ENCODE measurements at regions not wholly inside any gene's neighbourhood (a gene's known extent, or its start where the extent isn't known, plus 50 kb on each side); places are given as distances from the start of the nearest gene placed in this dataset.

DNA sequence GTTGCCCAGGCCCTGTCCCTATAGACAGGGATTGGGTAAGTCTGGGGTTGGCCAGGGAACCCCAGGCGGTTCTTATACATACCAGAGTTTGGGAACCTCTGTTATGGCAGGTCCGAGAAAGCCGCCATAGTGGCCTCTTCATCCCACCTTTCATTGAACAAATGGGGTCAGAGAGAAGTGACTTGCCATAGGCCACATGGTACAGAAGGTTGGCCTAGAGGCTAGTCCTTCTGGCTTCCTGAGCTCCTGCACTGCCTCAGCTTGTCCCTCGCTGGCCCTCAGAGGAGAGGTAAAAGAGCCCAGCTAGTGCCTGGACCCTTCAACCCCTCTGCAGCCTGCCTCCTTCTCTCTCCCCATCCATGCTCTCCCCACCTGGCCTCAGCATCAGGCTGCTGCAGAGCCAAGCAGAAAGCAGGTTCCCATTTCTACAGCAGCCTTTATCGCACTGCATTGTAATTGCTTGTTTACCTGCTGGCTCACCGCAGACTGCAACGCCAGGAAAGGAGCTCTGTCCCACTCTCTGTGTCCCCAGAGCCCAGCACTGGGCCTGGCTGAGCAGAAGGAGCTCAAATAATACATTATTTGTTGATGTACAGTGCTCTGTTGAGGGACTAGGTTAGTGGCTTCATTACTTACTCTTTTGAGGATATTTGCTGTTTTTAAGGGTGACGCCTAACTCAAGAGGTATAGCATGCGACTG is 103.6 kb downstream of the TRIM29 start:
- H3K27me3 ChIP-seq (ENCODE audit: insufficient read depth, low read length): no peaks in the 10 kb centered on the region
- H3K4me1 ChIP-seq (ENCODE audit: insufficient read depth, low read length, severe bottlenecking): no peaks in the 10 kb centered on the region
- no peaks in the 10 kb centered on the region for H3K36me3 ChIP-seq (ENCODE audit: insufficient read depth, low read length)
- H3K9me3 ChIP-seq (ENCODE audit: low read length): no peaks in the 10 kb centered on the region
- TF ChIP-seq, protein P1, sequence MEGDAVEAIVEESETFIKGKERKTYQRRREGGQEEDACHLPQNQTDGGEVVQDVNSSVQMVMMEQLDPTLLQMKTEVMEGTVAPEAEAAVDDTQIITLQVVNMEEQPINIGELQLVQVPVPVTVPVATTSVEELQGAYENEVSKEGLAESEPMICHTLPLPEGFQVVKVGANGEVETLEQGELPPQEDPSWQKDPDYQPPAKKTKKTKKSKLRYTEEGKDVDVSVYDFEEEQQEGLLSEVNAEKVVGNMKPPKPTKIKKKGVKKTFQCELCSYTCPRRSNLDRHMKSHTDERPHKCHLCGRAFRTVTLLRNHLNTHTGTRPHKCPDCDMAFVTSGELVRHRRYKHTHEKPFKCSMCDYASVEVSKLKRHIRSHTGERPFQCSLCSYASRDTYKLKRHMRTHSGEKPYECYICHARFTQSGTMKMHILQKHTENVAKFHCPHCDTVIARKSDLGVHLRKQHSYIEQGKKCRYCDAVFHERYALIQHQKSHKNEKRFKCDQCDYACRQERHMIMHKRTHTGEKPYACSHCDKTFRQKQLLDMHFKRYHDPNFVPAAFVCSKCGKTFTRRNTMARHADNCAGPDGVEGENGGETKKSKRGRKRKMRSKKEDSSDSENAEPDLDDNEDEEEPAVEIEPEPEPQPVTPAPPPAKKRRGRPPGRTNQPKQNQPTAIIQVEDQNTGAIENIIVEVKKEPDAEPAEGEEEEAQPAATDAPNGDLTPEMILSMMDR (IDR thresholded peaks at IDR 0.05; ENCODE audit: low read length): no peak
- TF ChIP-seq EZH2 (IDR thresholded peaks at IDR 0.05; ENCODE audit: borderline replicate concordance, low read length): no peak
- H3K79me2 ChIP-seq (ENCODE audit: insufficient read depth, low read length): no peaks in the 10 kb centered on the region
- no peak overlapping the region for H3K9ac ChIP-seq (ENCODE audit: low read length)
- H3K27ac ChIP-seq (ENCODE audit: low read depth, low read length, poor library complexity, severe bottlenecking): no peak overlapping the region
- H3K4me3 ChIP-seq (ENCODE audit: low read depth, low read length, poor library complexity, severe bottlenecking): no peak overlapping the region
- no peaks in the 10 kb centered on the region for H4K20me1 ChIP-seq (ENCODE audit: insufficient read depth, low read length)
- H3K4me2 ChIP-seq (ENCODE audit: low read length): no peak overlapping the region
- H2AFZ ChIP-seq (ENCODE audit: low read length): no peak overlapping the region
- no peaks in the 10 kb centered on the region for H3F3A ChIP-seq (ENCODE audit: insufficient read depth, low read length)
- H3K9me2 ChIP-seq (ENCODE audit: low read depth, low read length): no peaks in the 10 kb centered on the region

DNA sequence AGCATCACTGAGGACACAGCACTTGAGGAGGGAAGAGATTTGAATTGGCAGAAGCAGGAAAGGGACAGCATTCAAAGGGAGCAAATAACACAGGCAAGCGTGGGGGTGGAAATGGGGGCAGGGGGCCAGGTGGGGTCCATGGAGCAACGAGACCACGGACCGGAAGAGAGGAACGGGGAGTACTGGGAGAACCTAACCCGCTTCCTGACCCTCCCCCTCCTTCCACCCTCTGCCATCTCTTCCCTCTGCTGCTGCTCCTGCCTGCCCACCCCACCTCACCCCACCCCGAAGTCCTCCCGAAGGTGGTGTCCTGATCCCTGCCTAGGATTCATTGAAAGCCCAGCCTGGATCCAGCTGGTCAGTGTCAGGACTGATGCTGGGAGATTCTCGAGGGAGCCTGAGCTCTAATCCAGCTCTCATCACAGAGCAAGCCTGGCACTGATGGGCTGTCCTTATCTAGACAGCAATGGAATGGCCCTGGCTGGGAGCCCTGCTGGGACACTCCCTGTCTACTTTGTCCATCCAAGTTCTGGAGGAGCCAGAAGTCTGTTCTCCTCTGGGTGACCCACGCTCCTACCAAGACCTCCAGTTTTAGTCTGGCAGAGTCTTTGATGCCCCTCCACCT is 105.0 kb downstream of the TRIM29 start:
- TF ChIP-seq, protein P1 (IDR thresholded peaks at IDR 0.05; ENCODE audit: low read length): no peak
- no peak for TF ChIP-seq EZH2 (IDR thresholded peaks at IDR 0.05; ENCODE audit: borderline replicate concordance, low read length)
- no peak overlapping the region for H3K4me3 ChIP-seq (ENCODE audit: low read depth, low read length, poor library complexity, severe bottlenecking)
- H3K27ac ChIP-seq (ENCODE audit: low read depth, low read length, poor library complexity, severe bottlenecking): no peak overlapping the region
- no peak overlapping the region for H3K4me2 ChIP-seq (ENCODE audit: low read length)
- H3F3A ChIP-seq (ENCODE audit: insufficient read depth, low read length): no peaks in the 10 kb centered on the region
- no peak overlapping the region for H2AFZ ChIP-seq (ENCODE audit: low read length)
- H3K36me3 ChIP-seq (ENCODE audit: insufficient read depth, low read length): no peaks in the 10 kb centered on the region
- no peaks in the 10 kb centered on the region for H3K27me3 ChIP-seq (ENCODE audit: insufficient read depth, low read length)
- H4K20me1 ChIP-seq (ENCODE audit: insufficient read depth, low read length): no peaks in the 10 kb centered on the region
- no peaks in the 10 kb centered on the region for H3K9me3 ChIP-seq (ENCODE audit: low read length)
- no peak overlapping the region for H3K9ac ChIP-seq (ENCODE audit: low read length)
- H3K9me2 ChIP-seq (ENCODE audit: low read depth, low read length): no peaks in the 10 kb centered on the region
- H3K79me2 ChIP-seq (ENCODE audit: insufficient read depth, low read length): no peaks in the 10 kb centered on the region
- no peaks in the 10 kb centered on the region for H3K4me1 ChIP-seq (ENCODE audit: insufficient read depth, low read length, severe bottlenecking)

GRCh38 chr11:120031612-120032600 is 106.0 kb downstream of the TRIM29 start:
- H3K9me3 ChIP-seq (ENCODE audit: low read length): no peaks in the 10 kb centered on the region
- no peaks in the 10 kb centered on the region for H3K27me3 ChIP-seq (ENCODE audit: insufficient read depth, low read length)
- H3K27ac ChIP-seq (ENCODE audit: low read depth, low read length, poor library complexity, severe bottlenecking): no peak overlapping the region
- no peaks in the 10 kb centered on the region for H3K36me3 ChIP-seq (ENCODE audit: insufficient read depth, low read length)
- H3K9ac ChIP-seq (ENCODE audit: low read length): no peak overlapping the region
- TF ChIP-seq, protein P1 (IDR thresholded peaks at IDR 0.05; ENCODE audit: low read length): no peak
- TF ChIP-seq EZH2 (IDR thresholded peaks at IDR 0.05; ENCODE audit: borderline replicate concordance, low read length): no peak
- no peaks in the 10 kb centered on the region for H3K9me2 ChIP-seq (ENCODE audit: low read depth, low read length)
- no peak overlapping the region for H3K4me2 ChIP-seq (ENCODE audit: low read length)
- no peaks in the 10 kb centered on the region for H3K79me2 ChIP-seq (ENCODE audit: insufficient read depth, low read length)
- H3K4me3 ChIP-seq (ENCODE audit: low read depth, low read length, poor library complexity, severe bottlenecking): no peak overlapping the region
- H4K20me1 ChIP-seq (ENCODE audit: insufficient read depth, low read length): no peaks in the 10 kb centered on the region
- no peak overlapping the region for H2AFZ ChIP-seq (ENCODE audit: low read length)
- H3K4me1 ChIP-seq (ENCODE audit: insufficient read depth, low read length, severe bottlenecking): no peaks in the 10 kb centered on the region
- H3F3A ChIP-seq (ENCODE audit: insufficient read depth, low read length): no peaks in the 10 kb centered on the region

Data from OCI-LY1 (cell line).